Erythroblast (primary cell): ENCODE measurements at regions not wholly inside any gene's neighbourhood (a gene's known extent, or its start where the extent isn't known, plus 50 kb on each side); places are given as distances from the start of the nearest gene placed in this dataset.

Experiments used
- DNase-seq, 2 experiments: peaks; one replicate each; lab custom pipeline; 2025; lab: John Stamatoyannopoulos, UW
- GATA1 ChIP-seq: IDR thresholded peaks from 2 replicates; pipeline ENCODE4 v1.6.1; 2011; ENCODE audit warnings: low read depth, mild to moderate bottlenecking, control low read depth, low read length, moderate library complexity
- POLR2A ChIP-seq: IDR thresholded peaks from 2 replicates; pipeline ENCODE4 v1.6.1; 2011; ENCODE audit warnings: mild to moderate bottlenecking, low read length

DNA sequence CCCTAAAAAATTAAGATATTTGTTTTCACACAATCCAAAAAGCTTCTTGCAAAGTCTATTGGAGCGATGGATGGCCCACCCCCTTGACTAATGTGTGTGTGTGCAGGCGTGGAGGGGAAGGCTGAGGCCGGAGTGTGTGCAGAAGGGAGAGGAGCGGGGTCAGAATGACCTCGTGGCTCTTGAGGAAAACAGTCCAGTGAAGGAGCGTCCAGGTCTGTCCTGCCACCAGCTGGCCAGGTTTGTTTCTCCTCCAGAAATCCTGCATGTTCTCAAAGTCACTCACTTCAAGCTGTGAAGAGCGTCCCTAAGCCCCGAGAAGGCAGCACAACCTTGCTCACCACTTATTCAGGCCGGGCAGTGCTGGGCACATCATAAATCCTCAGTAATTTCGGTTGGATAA is 69.5 kb upstream of the SSX2IP start:
- TF ChIP-seq POLR2A (no peak), GATA1 (no peak)
- DNase-seq = no peak

DNA sequence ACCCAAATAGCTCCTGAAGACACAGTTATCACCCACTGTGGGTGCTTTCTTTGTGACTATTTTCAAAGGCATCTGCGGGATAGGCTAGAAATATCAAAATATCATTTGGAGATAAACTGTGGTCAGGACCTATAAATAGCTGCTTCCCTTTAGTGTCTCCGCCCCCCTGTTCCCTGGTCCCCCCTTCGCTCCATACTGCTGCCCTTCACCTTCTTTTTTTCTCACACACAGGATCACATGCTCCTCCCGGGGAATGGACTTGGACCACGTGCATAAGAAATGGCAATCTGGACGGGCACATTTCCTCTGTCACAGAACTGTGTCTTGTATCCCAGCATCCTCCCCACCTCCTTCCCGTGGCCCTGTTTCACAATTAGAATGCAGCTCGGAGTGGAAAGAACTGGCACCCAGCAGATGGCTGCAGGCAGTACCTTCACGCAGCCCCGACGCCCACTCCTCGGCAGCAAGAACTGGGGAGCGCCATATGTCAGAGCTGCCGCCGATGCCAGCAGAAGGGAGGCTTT is 68.8 kb upstream of the SSX2IP start:
- TF ChIP-seq GATA1 (no peak), POLR2A (no peak)
- no peak for DNase-seq

DNA sequence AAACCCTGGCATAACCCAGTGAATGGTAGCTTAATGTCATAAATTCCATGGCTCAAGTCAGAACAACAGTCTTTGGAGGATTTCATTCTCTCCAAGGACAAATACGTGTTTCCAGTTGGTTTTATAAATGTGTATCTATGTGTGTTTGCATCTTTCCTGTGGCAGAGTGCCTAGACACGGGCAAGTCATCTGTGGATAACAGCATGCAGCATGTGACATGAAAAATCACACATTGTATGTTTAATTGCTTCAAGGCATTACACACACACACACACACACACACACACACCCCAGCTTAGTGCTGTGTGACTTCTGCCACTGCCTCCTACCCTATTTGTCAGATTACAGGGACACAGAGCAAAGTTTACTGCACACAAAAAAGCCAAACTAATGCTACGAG is 68.2 kb upstream of the SSX2IP start:
- DNase-seq = no peak
- no peak for TF ChIP-seq POLR2A
- no peak for TF ChIP-seq GATA1

DNA sequence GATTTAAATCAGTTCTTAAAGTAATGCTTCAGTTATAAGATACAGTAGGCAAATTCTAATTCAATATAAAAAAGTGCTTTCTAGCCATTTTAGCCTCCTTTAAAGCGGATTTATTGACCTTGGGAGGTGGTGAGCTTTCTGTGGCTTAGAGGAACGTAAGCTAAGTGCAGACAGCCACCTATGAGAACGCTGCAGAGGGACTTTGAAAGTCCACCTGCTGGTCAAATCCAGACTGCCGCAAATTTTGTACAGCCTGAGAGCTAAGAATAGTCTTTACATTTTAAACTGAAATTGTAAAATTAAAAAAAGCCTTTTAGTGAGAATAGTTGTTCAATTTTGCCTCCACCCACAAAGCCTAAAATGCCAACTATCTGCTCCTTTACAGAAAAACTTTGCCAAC is 67.0 kb upstream of the SSX2IP start:
- DNase-seq = peak in 1 of 2 experiments; percentile 8
- TF ChIP-seq POLR2A (no peak), GATA1 (no peak)

DNA sequence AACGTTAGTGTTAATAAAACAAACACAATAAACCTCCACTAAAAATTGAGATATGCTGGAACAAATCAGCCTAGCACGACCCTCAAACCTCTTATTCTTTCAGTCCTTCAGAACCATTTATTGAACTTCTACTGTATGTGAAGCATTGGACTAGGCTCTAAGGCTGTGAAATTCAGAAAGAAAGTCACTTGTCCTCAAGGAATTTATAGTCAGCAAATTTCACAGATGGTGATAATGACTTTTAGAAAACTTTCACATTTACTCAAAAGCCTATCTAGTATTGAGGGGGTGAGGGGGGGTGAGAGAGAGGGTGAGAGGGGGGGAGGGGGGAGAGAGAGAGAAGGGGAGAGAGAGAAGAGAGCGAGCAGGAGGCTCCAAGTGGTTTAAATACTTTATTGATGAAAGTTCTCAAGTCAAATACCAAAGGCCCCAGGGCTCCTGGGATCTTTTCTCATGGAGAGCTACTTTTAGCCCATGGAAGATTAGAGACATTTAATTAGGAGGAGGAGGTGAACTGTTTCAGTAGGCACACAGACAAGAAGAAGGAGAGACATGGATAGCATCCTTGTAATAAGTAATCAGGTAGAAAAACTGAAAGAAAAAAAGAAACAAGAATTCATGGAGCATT is 66.3 kb upstream of the SSX2IP start:
- DNase-seq = no peak
- TF ChIP-seq GATA1 (no peak), POLR2A (no peak)

DNA sequence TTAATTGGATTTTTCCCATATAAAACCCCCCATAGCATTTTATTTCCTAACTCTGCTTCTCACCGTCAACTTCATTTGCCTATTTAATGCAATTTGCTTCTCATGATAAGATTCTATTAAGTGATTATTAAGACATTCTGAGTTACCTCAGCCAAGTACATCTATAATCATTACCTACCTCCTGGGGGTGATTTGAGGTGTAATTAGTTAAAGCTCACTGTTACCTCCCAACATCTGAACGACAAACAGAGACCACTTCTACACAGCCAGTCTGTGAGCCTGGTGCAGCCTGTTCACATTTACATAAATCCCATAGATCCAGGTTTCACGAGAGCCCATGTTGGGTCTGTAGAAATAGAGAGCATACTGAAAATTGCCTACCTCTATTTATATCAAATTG is 65.7 kb upstream of the SSX2IP start:
- no peak for TF ChIP-seq POLR2A
- TF ChIP-seq GATA1 = no peak
- no peak for DNase-seq

DNA sequence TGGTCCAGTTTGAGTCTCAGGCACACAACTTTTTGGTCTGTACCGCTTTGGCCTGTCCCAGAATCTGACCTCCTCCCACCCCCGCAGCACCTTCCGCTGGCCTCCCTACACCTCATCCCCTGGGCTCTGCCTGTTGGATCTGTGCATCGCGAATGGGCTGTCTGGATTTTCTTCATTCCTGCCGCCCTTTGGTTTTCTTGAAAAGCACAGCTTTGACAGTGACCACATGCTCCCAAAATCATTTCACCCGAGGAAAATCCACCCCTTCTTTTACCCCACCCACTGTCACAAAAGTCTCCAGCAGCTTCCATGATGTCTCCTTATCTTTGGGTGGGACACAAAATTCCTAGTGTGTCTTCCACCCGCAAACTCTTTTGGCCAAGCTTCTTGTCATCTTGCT is 65.0 kb upstream of the SSX2IP start:
- no peak for DNase-seq
- TF ChIP-seq POLR2A (no peak), GATA1 (no peak)

DNA sequence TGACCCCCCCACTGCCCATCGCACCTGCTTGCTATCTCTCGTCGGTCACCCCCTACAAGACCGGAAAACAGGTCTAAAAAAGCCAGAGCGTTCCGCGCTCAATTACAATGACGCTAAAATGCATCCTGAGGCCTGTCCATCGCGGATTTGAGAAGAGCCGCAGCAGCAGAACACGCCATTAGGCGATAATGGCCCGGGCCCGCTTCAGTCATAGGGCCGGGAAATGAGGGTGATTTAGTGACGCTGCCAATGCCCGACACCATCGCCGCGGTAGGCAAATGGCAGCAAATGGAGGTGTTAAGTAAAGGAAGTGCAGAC is 64.1 kb upstream of the SSX2IP start:
- no peak for DNase-seq
- TF ChIP-seq POLR2A (no peak), GATA1 (no peak)

DNA sequence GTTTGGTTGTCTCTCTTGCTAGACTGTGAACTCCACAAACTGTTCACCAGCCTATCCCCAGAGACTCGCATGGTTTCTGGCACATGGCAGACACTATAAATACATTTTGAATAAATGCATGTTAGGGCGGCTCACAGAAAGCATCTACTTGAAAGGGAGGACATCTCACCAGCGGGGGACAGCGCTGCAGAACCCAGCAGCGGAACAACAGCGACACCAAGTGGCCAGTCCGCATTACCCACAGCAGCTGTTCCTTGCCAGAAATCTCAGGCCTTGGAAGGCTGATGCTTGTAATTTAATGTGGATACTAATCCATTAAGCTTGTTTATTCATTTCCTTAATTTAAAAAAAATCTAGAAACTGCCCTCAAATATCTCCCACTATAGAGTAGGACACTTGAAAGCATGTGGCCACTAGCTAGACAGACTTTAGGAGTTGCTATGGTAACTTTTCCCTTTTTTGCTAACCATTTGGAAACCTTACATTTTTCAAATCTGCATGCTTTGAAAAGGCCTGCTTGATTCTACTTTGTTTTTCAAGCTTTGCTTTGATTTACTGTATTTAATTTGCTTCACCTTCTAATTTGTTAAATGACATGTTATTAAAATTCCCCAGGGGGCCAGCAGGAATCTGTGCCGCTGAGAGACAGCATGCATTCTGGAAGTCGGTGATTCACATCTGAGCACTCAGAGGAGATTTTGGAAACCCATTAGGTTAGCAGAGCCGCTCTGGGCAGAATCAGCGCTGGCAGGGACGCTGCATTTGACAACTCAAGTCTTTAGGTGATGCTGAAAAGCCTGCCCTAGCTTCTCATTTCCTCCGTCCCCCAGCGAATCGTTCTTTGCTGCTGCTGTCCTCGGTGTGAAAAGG is 63.5 kb upstream of the SSX2IP start:
- no peak for TF ChIP-seq GATA1
- TF ChIP-seq POLR2A = no peak
- DNase-seq = peak; percentile 71 to 84

DNA sequence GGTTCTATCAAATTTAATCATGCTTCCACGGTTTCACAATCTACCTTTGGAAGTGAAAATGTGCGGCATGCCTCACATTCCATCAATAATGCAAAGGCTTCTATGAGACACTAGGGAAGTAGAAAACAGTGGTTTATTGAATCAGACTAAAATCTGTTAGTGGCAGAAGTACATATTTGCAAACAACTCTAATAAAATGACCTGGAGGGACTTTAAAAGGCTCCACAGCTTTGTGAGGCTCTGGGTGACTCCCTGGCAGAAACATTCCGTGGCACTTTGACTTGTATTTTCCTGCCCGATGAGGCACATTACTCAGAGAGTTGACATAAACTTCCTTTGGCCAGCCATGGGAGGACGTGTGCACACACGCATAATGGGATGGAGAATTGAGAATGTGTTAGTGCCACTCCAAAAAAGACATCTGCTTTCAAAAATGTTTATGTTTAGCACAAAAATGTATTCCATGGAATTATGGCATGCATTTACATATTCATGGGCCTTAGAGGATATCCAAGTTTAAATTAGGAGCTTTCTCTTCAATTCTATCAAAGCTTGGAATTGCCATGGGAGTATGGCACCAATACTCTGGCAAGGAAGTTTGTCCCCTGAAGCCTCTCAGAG is 60.0 kb upstream of the SSX2IP start:
- no peak for DNase-seq
- no peak for TF ChIP-seq POLR2A
- TF ChIP-seq GATA1 = no peak

DNA sequence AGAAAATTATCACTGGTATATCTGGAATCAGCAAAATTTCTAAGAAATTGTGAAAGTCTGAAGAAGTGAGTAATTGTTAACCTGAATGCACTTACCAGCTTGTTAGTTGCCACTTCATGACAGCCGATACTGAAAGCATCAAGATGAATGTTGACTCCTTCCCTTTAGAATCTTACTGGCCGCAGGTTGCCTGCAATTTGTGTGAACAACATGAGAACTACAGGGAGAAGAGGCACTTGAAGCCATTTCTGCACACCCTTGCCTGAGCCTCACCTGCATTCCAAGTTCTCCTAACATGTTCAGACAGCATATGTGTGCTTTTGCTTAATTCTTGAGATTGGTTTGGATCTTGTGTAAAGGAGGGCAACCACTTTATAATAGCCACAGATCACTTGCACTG is 59.2 kb upstream of the SSX2IP start:
- no peak for DNase-seq
- no peak for TF ChIP-seq POLR2A
- no peak for TF ChIP-seq GATA1

DNA sequence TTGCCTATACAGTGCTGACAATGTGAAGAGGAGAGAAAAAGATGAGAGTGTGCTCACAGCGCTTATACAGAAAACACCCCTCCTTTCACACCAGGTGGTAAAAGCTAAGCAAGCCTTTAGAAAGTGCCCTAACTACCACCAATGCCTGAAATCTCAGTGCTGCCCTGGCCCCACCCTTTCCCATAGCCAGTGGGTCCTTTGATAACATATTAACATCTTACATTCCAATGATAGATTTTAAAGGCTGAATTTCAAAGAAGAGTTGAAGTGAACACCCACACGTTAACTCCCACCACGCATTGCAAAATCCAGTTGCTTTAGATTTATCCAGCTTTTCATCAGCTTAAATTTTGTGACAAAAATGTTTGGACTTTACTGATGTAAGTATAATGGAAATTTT is 58.1 kb upstream of the SSX2IP start:
- TF ChIP-seq POLR2A (no peak), GATA1 (no peak)
- no peak for DNase-seq

DNA sequence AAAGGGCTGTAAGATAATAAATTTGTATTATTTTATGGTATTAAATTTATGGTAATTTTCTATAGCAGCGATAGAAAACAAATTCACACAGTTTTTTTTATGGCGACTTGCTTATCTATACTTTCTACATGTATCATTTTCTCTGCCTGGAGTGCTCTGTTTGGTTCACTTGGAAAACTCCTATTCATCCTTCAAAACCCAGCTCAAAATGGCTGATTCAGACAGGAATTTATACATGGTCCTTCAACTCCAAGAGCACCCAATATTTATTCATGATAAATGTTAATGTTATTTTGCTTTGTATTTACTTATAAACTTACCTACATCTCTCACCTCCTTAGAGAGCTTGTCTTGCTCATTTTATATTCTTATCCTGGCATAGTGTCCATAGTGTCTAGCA is 55.6 kb upstream of the SSX2IP start:
- no peak for TF ChIP-seq POLR2A
- TF ChIP-seq GATA1 = no peak

DNA sequence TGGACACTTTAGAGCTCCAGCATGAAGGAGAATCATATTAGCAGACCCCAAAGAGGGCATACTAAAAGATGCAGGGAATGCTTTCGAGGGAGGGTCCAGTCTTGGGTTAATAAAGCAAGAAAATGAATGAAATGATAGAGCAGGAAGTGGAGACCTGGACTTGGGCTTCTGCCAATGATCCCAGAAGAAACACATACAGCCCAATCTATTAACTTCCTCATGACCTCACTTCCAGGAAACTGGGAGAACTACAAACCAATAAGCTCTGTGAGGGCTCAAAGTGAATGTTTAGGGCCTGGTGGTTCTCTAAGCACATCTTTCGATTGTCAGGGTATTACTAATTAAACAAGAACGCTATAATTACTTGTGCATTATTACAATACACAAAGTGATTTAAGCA is 53.6 kb upstream of the SSX2IP start:
- no peak for DNase-seq
- TF ChIP-seq GATA1 = no peak
- no peak for TF ChIP-seq POLR2A

More for the DNA sequence above, 55.6 kb upstream of the SSX2IP start:
- no peak for DNase-seq
